GM23338 (cell line): ENCODE measurements at regions not wholly inside any gene's neighbourhood (a gene's known extent, or its start where the extent isn't known, plus 50 kb on each side); places are given as distances from the start of the nearest gene placed in this dataset.

Experiments
- CREB1 ChIP-seq: fragments of 250-450 bp; sonication (Bioruptor Pico); IDR thresholded peaks from 2 replicates; pipeline ENCODE4 v1.5.0; 2020; ENCODE audit warnings: low read depth, mild to moderate bottlenecking, moderate library complexity
- EZH2 ChIP-seq: fragments of 200-600 bp; sonication (generic); IDR thresholded peaks from one replicate; pipeline ENCODE4 v1.8.0; 2017; ENCODE audit warnings: antibody characterized with exemption, mild to moderate bottlenecking, low read depth; ENCODE audit not compliant: unreplicated experiment
- EZH2phosphoT487 ChIP-seq: fragments of 200-600 bp; sonication (generic); IDR thresholded peaks from one replicate; pipeline ENCODE4 v1.8.1; 2018; ENCODE audit warnings: antibody characterized with exemption; ENCODE audit not compliant: unreplicated experiment
- JUNB ChIP-seq: IDR thresholded peaks from one replicate; pipeline ENCODE4 v1.6.1; 2016; ENCODE audit warnings: antibody characterized with exemption; ENCODE audit not compliant: unreplicated experiment
- TF ChIP-seq, protein P1 (sequence below), 2 experiments: fragments of 200-600 bp in 1 of 2; sonication (generic) in 1 of 2; conservative IDR thresholded peaks; 2 replicates each; pipeline versions ENCODE4 v1.5.1 to v1.6.1; 2016 to 2017; ENCODE audit warnings: antibody characterized with exemption in 2 of 2, low read depth in 2 of 2, mild to moderate bottlenecking in 2 of 2, moderate library complexity in 1 of 2
- TF ChIP-seq, protein P2 (sequence below): IDR thresholded peaks from one replicate; pipeline ENCODE4 v1.6.1; 2018; ENCODE audit warnings: antibody characterized with exemption; ENCODE audit not compliant: unreplicated experiment

DNA sequence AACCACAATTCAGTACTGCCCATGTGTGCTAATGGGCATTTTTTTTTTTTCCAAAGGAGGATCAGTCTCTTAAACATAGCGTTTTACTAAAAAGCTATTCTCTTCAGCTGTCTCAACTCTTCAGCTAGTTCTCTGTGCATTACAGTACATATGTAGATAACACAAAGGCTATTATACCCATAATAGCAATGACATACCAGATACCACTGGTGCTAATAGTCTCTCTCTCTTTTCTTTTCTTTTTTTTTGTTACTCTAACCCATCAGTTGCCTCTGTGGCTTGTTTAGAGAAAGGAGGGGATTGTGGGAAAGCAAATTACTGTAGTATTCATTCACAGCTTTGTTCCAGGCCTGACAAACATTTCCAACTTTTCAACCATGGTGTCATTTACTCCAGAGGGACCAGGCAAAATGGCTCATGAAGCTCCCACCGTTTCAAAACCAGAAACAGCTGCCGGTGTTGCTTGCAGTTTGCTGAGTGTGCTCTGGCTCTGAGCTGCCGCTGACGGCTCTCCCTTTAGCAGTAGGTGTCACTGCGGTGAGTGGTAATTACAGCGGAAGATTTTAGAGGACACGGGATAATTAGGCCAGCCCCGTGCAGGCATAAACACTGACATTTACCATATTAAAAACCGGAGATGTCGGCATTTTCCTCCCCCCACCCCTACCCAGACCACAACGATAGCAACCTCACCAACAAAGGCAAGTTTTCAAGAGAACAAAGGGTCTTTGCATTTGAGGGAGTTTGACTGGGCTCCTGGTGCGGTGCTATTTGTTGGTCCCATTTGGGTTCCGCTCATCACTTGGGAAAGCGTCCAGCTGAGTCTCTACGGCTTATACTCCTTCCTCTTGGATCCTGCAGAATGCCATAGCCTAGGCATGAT is 1005.5 kb downstream of the KCNMA1 start:
- TF ChIP-seq, protein P1, sequence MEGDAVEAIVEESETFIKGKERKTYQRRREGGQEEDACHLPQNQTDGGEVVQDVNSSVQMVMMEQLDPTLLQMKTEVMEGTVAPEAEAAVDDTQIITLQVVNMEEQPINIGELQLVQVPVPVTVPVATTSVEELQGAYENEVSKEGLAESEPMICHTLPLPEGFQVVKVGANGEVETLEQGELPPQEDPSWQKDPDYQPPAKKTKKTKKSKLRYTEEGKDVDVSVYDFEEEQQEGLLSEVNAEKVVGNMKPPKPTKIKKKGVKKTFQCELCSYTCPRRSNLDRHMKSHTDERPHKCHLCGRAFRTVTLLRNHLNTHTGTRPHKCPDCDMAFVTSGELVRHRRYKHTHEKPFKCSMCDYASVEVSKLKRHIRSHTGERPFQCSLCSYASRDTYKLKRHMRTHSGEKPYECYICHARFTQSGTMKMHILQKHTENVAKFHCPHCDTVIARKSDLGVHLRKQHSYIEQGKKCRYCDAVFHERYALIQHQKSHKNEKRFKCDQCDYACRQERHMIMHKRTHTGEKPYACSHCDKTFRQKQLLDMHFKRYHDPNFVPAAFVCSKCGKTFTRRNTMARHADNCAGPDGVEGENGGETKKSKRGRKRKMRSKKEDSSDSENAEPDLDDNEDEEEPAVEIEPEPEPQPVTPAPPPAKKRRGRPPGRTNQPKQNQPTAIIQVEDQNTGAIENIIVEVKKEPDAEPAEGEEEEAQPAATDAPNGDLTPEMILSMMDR (conservative IDR thresholded peaks at IDR 0.05; ENCODE audit: low read depth in 2 of 2) = peak in 1 of 2 experiments; percentile 28; a peak in 1 of 4 replicates
- TF ChIP-seq, protein P2, sequence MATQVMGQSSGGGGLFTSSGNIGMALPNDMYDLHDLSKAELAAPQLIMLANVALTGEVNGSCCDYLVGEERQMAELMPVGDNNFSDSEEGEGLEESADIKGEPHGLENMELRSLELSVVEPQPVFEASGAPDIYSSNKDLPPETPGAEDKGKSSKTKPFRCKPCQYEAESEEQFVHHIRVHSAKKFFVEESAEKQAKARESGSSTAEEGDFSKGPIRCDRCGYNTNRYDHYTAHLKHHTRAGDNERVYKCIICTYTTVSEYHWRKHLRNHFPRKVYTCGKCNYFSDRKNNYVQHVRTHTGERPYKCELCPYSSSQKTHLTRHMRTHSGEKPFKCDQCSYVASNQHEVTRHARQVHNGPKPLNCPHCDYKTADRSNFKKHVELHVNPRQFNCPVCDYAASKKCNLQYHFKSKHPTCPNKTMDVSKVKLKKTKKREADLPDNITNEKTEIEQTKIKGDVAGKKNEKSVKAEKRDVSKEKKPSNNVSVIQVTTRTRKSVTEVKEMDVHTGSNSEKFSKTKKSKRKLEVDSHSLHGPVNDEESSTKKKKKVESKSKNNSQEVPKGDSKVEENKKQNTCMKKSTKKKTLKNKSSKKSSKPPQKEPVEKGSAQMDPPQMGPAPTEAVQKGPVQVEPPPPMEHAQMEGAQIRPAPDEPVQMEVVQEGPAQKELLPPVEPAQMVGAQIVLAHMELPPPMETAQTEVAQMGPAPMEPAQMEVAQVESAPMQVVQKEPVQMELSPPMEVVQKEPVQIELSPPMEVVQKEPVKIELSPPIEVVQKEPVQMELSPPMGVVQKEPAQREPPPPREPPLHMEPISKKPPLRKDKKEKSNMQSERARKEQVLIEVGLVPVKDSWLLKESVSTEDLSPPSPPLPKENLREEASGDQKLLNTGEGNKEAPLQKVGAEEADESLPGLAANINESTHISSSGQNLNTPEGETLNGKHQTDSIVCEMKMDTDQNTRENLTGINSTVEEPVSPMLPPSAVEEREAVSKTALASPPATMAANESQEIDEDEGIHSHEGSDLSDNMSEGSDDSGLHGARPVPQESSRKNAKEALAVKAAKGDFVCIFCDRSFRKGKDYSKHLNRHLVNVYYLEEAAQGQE = no peak
- no peak for TF ChIP-seq JUNB
- no peak for TF ChIP-seq EZH2
- no peak for TF ChIP-seq EZH2phosphoT487
- no peak for TF ChIP-seq CREB1 (CRISPR knock-in tag)
